Caco-2 (cell line): ENCODE measurements at regions not wholly inside any gene's neighbourhood (a gene's known extent, or its start where the extent isn't known, plus 50 kb on each side); places are given as distances from the start of the nearest gene placed in this dataset.

Source experiments
- BruUV-seq: library from RNA; stranded (reverse); fragments of 400-500 nt; replicated peaks from 2 replicates; lab custom pipeline; 2021; lab: Mats Ljungman, UMichigan
- CTCF ChIA-PET: fragments of 300-600 bp; sonication (Branson Sonifier 250); formaldehyde crosslinking; loops from one replicate; lab custom pipeline; 2022; ENCODE audit warnings: antibody characterized with exemption; lab: Charles Lee
- POLR2A ChIA-PET: fragments of 300-600 bp; sonication (Branson Sonifier 250); formaldehyde crosslinking; loops from one replicate; lab custom pipeline; 2022; ENCODE audit warnings: antibody characterized with exemption; lab: Charles Lee
- DNase-seq, 2 experiments: peaks; one replicate each; pipeline versions ENCODE4 v3.0.0 to v3.0.0-alpha.2; 2020 to 2022
- H3K27me3 ChIP-seq: replicated peaks from 2 replicates; pipeline ENCODE4 v1.6.0; 2011; ENCODE audit warnings: low read length; ENCODE audit not compliant: control insufficient read depth, insufficient read depth
- H3K36me3 ChIP-seq: 2 replicates; pipeline ENCODE4 v1.5.1; 2011; ENCODE audit warnings: low read length; ENCODE audit not compliant: control insufficient read depth, insufficient read depth
- H3K4me1 ChIP-seq: fragments of 250-450 bp; sonication (Bioruptor Pico); 2 replicates; pipeline ENCODE4 v1.5.1; 2020; ENCODE audit warnings: mild to moderate bottlenecking
- H3K4me3 ChIP-seq: 2 replicates; pipeline ENCODE4 v1.5.1; 2011; ENCODE audit warnings: low read depth, mild to moderate bottlenecking, control low read depth, low read length
- H3K9me3 ChIP-seq: fragments of 250-450 bp; sonication (Bioruptor Pico); 2 replicates; pipeline ENCODE4 v1.5.1; 2020; ENCODE audit warnings: mild to moderate bottlenecking, moderate library complexity
- H3K27ac Mint-ChIP-seq: one replicate; pipeline ENCODE4 v1.8.0; 2022; ENCODE audit warnings: mixed read lengths; ENCODE audit not compliant: unreplicated experiment
- H3K27me3 Mint-ChIP-seq: one replicate; pipeline ENCODE4 v1.8.0; 2022; ENCODE audit warnings: mixed read lengths; ENCODE audit not compliant: insufficient read depth, unreplicated experiment
- H3K36me3 Mint-ChIP-seq: one replicate; pipeline ENCODE4 v1.8.0; 2022; ENCODE audit warnings: mild to moderate bottlenecking, mixed read lengths; ENCODE audit not compliant: insufficient read depth, unreplicated experiment
- H3K4me1 Mint-ChIP-seq: one replicate; pipeline ENCODE4 v1.8.0; 2022; ENCODE audit warnings: low read depth, mixed read lengths; ENCODE audit not compliant: unreplicated experiment
- H3K4me3 Mint-ChIP-seq: one replicate; pipeline ENCODE4 v1.8.0; 2022; ENCODE audit warnings: mild to moderate bottlenecking, moderate library complexity, mixed read lengths; ENCODE audit not compliant: unreplicated experiment
- H3K9me3 Mint-ChIP-seq: one replicate; pipeline ENCODE4 v1.8.0; 2022; ENCODE audit warnings: mixed read lengths; ENCODE audit not compliant: unreplicated experiment
- CTCF ChIP-seq, 2 experiments: fragments of 200-600 bp in 1 of 2; IDR thresholded peaks; 1 replicate in 1 of 2; 2 replicates in 1 of 2; pipeline versions ENCODE4 v1.5.1 to v1.8.0; 2011 to 2022; ENCODE audit warnings: antibody characterized with exemption in 1 of 2, control low read depth in 1 of 2, inconsistent platforms in 1 of 2, low read depth in 1 of 2, low read length in 1 of 2, mild to moderate bottlenecking in 1 of 2, moderate library complexity in 1 of 2; ENCODE audit not compliant: insufficient read depth in 1 of 2, severe bottlenecking in 1 of 2, unreplicated experiment in 1 of 2
- intact Hi-C: fragments of 100-400 bp; cut with micrococcal nuclease; formaldehyde crosslinking; loops from one replicate; pipeline ENCODE4 v1.10.0; 2022; ENCODE audit not compliant: unreplicated experiment

GRCh38 chr5:26647781-26648180 is 390.6 kb downstream of the CDH9 start:
- no peaks in the 10 kb centered on the region for H3K27me3 ChIP-seq
- TF ChIP-seq CTCF (IDR thresholded peaks at IDR 0.05; ENCODE audit: insufficient read depth in 1 of 2, low read depth in 1 of 2, low read length in 1 of 2, severe bottlenecking in 1 of 2, unreplicated experiment in 1 of 2), result no peak
- Mint-ChIP-seq H3K27me3 (no peaks in the 10 kb centered on the region), H3K4me3 (no peak overlapping the region), H3K27ac (no peak overlapping the region), H3K4me1 (no peaks in the 10 kb centered on the region), H3K36me3 (no peaks in the 10 kb centered on the region), H3K9me3 (peaks cover 14% of the 10 kb centered on the region)
- no peak for DNase-seq
- ChIA-PET CTCF (no interaction called here), POLR2A (no interaction called here)
- H3K36me3 ChIP-seq, result no peaks in the 10 kb centered on the region
- intact Hi-C loops, result no loop called here
- H3K9me3 ChIP-seq, result no peaks in the 10 kb centered on the region
- no peak overlapping the region for H3K4me3 ChIP-seq
- H3K4me1 ChIP-seq, result no peaks in the 10 kb centered on the region
- no TSS peak for BruUV-seq

GRCh38 chr5:26645659-26646058 is 392.7 kb downstream of the CDH9 start:
- no peak overlapping the region for H3K4me3 ChIP-seq
- Mint-ChIP-seq H3K9me3 (peaks cover 12% of the 10 kb centered on the region), H3K4me3 (no peak overlapping the region), H3K36me3 (no peaks in the 10 kb centered on the region), H3K27ac (no peak overlapping the region), H3K4me1 (no peaks in the 10 kb centered on the region), H3K27me3 (no peaks in the 10 kb centered on the region)
- CTCF ChIA-PET, result no interaction called here
- TF ChIP-seq CTCF (IDR thresholded peaks at IDR 0.05; ENCODE audit: insufficient read depth in 1 of 2, low read depth in 1 of 2, low read length in 1 of 2, severe bottlenecking in 1 of 2, unreplicated experiment in 1 of 2), result no peak
- intact Hi-C loops, result no loop called here
- H3K9me3 ChIP-seq, result no peaks in the 10 kb centered on the region
- no peaks in the 10 kb centered on the region for H3K4me1 ChIP-seq
- no TSS peak for BruUV-seq
- DNase-seq, result no peak
- POLR2A ChIA-PET, result no interaction called here
- H3K27me3 ChIP-seq, result no peaks in the 10 kb centered on the region
- H3K36me3 ChIP-seq, result no peaks in the 10 kb centered on the region

- Histone ChIP-seq H3K4me1 (no peaks in the 10 kb centered on the region), H3K27me3 (no peaks in the 10 kb centered on the region), H3K9me3 (no peaks in the 10 kb centered on the region), H3K4me3 (no peak overlapping the region), H3K36me3 (no peaks in the 10 kb centered on the region)
- intact Hi-C loops, result no loop called here
- no peak for TF ChIP-seq CTCF (IDR thresholded peaks at IDR 0.05; ENCODE audit: insufficient read depth in 1 of 2, low read depth in 1 of 2, low read length in 1 of 2, severe bottlenecking in 1 of 2, unreplicated experiment in 1 of 2)
- BruUV-seq, result no TSS peak
- H3K4me1 Mint-ChIP-seq, result no peaks in the 10 kb centered on the region
- no peak overlapping the region for H3K4me3 Mint-ChIP-seq
- H3K36me3 Mint-ChIP-seq, result no peaks in the 10 kb centered on the region
- DNase-seq, result no peak
- ChIA-PET CTCF (no interaction called here), POLR2A (no interaction called here)
- H3K27me3 Mint-ChIP-seq, result no peaks in the 10 kb centered on the region
- H3K9me3 Mint-ChIP-seq, result peaks cover 22% of the 10 kb centered on the region
- H3K27ac Mint-ChIP-seq, result no peak overlapping the region
Measured at GRCh38 chr5:26641492-26641891, 396.9 kb downstream of the CDH9 start.
